ENCODE measurements at regions not wholly inside any gene's neighbourhood (a gene's known extent, or its start where the extent isn't known, plus 50 kb on each side); places are given as distances from the start of the nearest gene placed in this dataset.

DNA sequence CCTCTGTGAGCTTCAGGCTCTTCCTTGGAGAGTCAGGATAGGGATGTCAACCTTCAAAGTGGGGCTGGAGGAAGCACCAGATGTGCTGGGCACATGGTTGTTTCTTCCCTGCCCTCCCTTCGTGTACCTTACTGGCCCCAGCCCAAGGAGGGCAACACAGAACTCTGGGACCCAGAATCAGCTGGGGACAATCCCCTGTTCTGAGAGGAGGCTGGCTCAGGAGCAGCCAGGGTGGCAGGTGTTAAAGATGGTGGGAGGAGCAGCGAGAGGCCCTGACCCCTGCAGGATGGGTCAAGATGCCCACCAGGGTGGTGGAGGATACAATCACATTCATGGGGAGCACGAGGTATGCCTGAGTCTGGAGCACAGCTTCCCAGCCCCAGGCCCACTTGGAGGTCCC, 300.4 kb downstream of the ABCC12 start:
- TF ChIP-seq, protein P1, sequence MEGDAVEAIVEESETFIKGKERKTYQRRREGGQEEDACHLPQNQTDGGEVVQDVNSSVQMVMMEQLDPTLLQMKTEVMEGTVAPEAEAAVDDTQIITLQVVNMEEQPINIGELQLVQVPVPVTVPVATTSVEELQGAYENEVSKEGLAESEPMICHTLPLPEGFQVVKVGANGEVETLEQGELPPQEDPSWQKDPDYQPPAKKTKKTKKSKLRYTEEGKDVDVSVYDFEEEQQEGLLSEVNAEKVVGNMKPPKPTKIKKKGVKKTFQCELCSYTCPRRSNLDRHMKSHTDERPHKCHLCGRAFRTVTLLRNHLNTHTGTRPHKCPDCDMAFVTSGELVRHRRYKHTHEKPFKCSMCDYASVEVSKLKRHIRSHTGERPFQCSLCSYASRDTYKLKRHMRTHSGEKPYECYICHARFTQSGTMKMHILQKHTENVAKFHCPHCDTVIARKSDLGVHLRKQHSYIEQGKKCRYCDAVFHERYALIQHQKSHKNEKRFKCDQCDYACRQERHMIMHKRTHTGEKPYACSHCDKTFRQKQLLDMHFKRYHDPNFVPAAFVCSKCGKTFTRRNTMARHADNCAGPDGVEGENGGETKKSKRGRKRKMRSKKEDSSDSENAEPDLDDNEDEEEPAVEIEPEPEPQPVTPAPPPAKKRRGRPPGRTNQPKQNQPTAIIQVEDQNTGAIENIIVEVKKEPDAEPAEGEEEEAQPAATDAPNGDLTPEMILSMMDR (IDR thresholded peaks at IDR 0.05), result no peak
- TF ChIP-seq POLR2A (IDR thresholded peaks at IDR 0.05), result no peak
- DNase-seq (ENCODE audit: low spot score in 2 of 2), result no peak
- intact Hi-C loops (cut with DNase I; ENCODE audit: low total_unique reads), result no loop called here
- H3K4me3 ChIP-seq (ENCODE audit: low read depth, poor library complexity, severe bottlenecking), result no peak overlapping the region
- WGBS, 2 donors, result 75% methylated on average over 1 of the region's 3 CpGs

DNA sequence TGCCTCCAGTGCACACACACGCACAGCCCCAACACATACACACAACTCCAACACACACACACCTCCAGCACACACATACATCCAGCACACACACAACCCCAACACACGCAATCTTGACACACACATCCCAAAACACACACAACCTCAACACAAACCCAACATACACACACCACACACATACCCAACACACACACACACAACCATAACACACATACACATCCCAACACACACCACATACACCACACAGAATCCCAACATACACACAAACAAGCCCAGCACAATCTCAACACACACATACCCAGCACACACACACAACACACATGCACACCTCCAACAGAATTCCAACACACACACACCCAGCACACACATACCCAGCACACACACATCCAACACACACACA, 301.1 kb downstream of the ABCC12 start:
- intact Hi-C loops (cut with DNase I; ENCODE audit: low total_unique reads), result loop anchor here (5.0 kb wide), 1 partner anchor 253 kb away; no protein-coding TSS in a partner anchor
- DNase-seq (ENCODE audit: low spot score in 2 of 2), result no peak
- H3K4me3 ChIP-seq (ENCODE audit: low read depth, poor library complexity, severe bottlenecking), result no peak overlapping the region
- WGBS, 2 donors, result 93 to 100% methylated on average over 2 of the region's 2 CpGs
- no peak for TF ChIP-seq POLR2A (IDR thresholded peaks at IDR 0.05)
- TF ChIP-seq, protein P1 (IDR thresholded peaks at IDR 0.05), result no peak

DNA sequence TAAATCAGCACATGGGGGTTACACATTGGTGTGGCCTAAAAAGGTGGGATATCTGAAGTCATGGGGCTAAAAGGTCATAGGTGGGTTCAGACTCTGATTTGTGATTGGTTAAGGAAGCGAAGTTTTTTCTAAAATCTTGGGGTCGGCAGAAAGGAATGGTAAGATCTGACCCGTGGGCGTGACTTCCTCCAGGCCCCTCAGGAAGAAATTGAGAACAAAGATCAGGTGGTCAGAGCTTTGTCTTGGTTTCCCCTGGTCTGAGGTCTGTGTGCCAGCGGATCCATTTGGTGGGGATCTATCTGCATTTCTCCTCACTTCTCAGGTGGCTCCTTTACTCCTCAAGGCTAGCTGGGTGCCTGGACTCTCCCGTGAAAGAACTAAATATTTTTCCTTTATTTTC, 302.8 kb downstream of the ABCC12 start:
- H3K4me3 ChIP-seq (ENCODE audit: low read depth, poor library complexity, severe bottlenecking), result no peak overlapping the region
- no peak for DNase-seq (ENCODE audit: low spot score in 2 of 2)
- intact Hi-C loops (cut with DNase I; ENCODE audit: low total_unique reads), result loop anchor here (5.0 kb wide), 1 partner anchor 254 kb away; no protein-coding TSS in a partner anchor
- WGBS, 2 donors, result 85 to 87% methylated on average over 6 of the region's 6 CpGs
- TF ChIP-seq, protein P1 (IDR thresholded peaks at IDR 0.05), result no peak
- no peak for TF ChIP-seq POLR2A (IDR thresholded peaks at IDR 0.05)

DNA sequence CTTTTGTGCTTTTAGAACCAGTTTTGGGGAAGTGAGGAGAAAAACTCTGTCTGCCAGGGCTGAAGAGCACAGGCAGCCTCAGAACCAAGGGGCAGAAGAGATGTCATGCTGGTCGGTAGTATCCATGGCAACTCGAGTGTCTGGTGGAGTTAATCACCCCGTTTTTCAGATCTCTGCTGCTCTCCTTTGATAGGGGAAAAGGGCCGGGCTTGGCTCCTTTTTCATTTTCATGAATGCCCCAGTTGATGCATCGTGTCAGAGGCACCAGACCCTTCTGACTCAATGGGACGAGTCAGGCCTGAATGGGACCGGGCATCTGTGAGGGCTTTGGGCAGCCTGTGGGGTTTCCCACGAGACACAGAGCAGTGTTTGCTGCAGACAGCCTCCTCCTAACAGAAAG, 304.6 kb downstream of the ABCC12 start:
- intact Hi-C loops (cut with DNase I; ENCODE audit: low total_unique reads), result loop anchor here (5.0 kb wide), 1 partner anchor 256 kb away; no protein-coding TSS in a partner anchor
- no peak for TF ChIP-seq POLR2A (IDR thresholded peaks at IDR 0.05)
- TF ChIP-seq, protein P1 (IDR thresholded peaks at IDR 0.05), result no peak
- no peak overlapping the region for H3K4me3 ChIP-seq (ENCODE audit: low read depth, poor library complexity, severe bottlenecking)
- WGBS, 2 donors, result 64 to 70% methylated on average over 8 of the region's 8 CpGs
- no peak for DNase-seq (ENCODE audit: low spot score in 2 of 2)

DNA sequence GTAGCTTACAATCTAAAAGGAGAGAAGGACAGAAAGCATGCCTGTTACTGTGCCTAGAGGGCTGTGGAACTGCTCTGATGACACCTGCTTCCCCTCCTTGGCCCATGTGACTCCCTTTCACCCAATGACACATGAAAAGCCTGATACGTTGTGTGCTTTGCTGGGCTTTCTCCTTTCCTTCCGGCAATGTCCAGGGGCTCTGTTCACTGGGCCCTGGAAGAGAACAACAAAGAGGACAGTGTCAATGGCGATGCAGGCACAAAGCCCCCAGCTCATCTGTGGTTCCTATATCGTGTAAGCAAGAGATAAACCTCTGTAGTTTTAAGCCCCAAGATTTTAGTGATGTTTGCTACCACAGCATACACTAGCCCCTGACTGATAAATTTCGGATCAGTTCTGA, 306.1 kb downstream of the ABCC12 start:
- DNase-seq (ENCODE audit: low spot score in 2 of 2), result no peak
- intact Hi-C loops (cut with DNase I; ENCODE audit: low total_unique reads), result loop anchor here (5.0 kb wide), 1 partner anchor 258 kb away; no protein-coding TSS in a partner anchor
- TF ChIP-seq, protein P1 (IDR thresholded peaks at IDR 0.05), result no peak
- no peak for TF ChIP-seq POLR2A (IDR thresholded peaks at IDR 0.05)
- 72 to 85% methylated on average over 5 of the region's 5 CpGs for WGBS, 2 donors
- H3K4me3 ChIP-seq (ENCODE audit: low read depth, poor library complexity, severe bottlenecking), result no peak overlapping the region

DNA sequence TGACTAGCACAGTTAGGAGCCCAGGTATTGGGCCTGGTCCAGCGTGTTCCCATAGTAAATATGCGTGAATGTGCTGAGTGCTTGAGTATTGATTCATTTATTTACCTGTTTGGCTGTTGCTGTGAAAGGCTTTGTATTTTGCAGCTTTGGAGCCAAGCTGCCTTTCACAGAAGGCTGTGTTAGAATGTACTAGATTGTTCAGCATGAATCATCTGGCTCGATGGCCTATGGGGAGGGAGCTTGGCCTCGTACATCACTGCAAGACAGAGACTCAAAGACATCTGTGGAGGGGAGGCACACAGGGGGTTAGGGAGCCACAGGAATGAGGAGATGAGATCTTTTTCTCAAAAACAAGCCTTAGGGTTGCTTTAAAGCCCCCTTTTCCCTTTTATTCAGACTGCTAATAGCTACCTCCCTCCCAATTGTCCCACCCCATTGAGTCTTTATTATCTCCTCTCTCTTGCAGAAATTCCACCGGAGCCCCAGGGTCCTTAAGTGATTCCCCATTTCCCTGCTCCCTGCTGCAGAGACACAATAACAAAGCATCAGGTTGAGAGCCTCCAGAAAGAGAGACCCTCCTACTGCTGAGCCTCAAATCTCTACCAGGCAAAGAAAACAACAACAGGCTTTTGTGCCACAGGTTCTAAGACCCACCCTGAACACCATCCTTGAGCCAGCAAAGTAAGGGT, 307.2 kb downstream of the ABCC12 start:
- no peak for DNase-seq (ENCODE audit: low spot score in 2 of 2)
- intact Hi-C loops (cut with DNase I; ENCODE audit: low total_unique reads), result no loop called here
- TF ChIP-seq, protein P1 (IDR thresholded peaks at IDR 0.05), result no peak
- no peak for TF ChIP-seq POLR2A (IDR thresholded peaks at IDR 0.05)
- no peak overlapping the region for H3K4me3 ChIP-seq (ENCODE audit: low read depth, poor library complexity, severe bottlenecking)
- 35 to 39% methylated on average over 5 of the region's 5 CpGs for WGBS, 2 donors
